MM.1S (cell line): ENCODE measurements at regions not wholly inside any gene's neighbourhood (a gene's known extent, or its start where the extent isn't known, plus 50 kb on each side); places are given as distances from the start of the nearest gene placed in this dataset.

Experiments used
- CTCF ChIP-seq: fragments of 300-600 bp; sonication (generic); IDR thresholded peaks from 2 replicates; pipeline ENCODE4 v1.5.1; 2016; ENCODE audit warnings: antibody characterized with exemption, low read length, mixed read lengths
- EZH2 ChIP-seq: fragments of 300-600 bp; sonication (generic); optimal IDR thresholded peaks from 2 replicates; pipeline ENCODE3; 2017; ENCODE audit warnings: low read depth, mild to moderate bottlenecking, antibody characterized with exemption, low read length, mixed read lengths
- EZH2phosphoT487 ChIP-seq: fragments of 300-600 bp; sonication (generic); IDR thresholded peaks from 2 replicates; pipeline ENCODE4 v1.6.1; 2018; ENCODE audit warnings: antibody characterized with exemption, low read length

- no peak for TF ChIP-seq CTCF
- no peak for TF ChIP-seq EZH2phosphoT487
- TF ChIP-seq EZH2 = no peak
These were observed 213.6 kb upstream of the CELF2 start for GRCh38 chr10:10804061-10804460.
